Islet precursor cell (in vitro differentiated cells): ENCODE measurements at regions not wholly inside any gene's neighbourhood (a gene's known extent, or its start where the extent isn't known, plus 50 kb on each side); places are given as distances from the start of the nearest gene placed in this dataset.
"Not testable (repeated sequence)": the region's sequence is repeated elsewhere in the genome, so short reads cannot be mapped to it uniquely, and the experiment has no call there.

Source experiments
- DNase-seq: peaks from one replicate; pipeline ENCODE4 v3.0.0-alpha.2; 2018

GRCh38 chr5:35561396-35561795 lies 56.3 kb upstream of the SPEF2 start:
- no peak for DNase-seq

GRCh38 chr5:35557748-35558147 lies 59.9 kb upstream of the SPEF2 start:
- no peak for DNase-seq

- no peak for DNase-seq
Measured at GRCh38 chr5:35557199-35557598, 60.5 kb upstream of the SPEF2 start.

- DNase-seq: no peak
Measured at GRCh38 chr5:35554016-35554415, 63.6 kb upstream of the SPEF2 start.

GRCh38 chr5:35545190-35545589 lies 72.5 kb upstream of the SPEF2 start:
- DNase-seq: no peak

- no peak for DNase-seq
Measured at GRCh38 chr5:35543408-35543807, 74.3 kb upstream of the SPEF2 start.

- DNase-seq: no peak
Measured at GRCh38 chr5:35540002-35540401, 77.7 kb upstream of the SPEF2 start.

GRCh38 chr5:35538198-35538931 lies 79.3 kb upstream of the SPEF2 start:
- no peak for DNase-seq

- DNase-seq: no peak
Measured at GRCh38 chr5:35533156-35533555, 84.5 kb upstream of the SPEF2 start.

- not testable (repeated sequence) for DNase-seq
Measured at GRCh38 chr5:35531553-35531952, 86.1 kb upstream of the SPEF2 start.

- DNase-seq: no peak
Measured at GRCh38 chr5:35518104-35518503, 99.6 kb upstream of the SPEF2 start.

- no peak for DNase-seq
Measured at GRCh38 chr5:35516271-35516670, 101.4 kb upstream of the SPEF2 start.

- no peak for DNase-seq
Measured at GRCh38 chr5:35513612-35514011, 104.1 kb upstream of the SPEF2 start.

- no peak for DNase-seq
Measured at GRCh38 chr5:35502206-35502605, 115.5 kb upstream of the SPEF2 start.

GRCh38 chr5:35488791-35489190 lies 128.9 kb upstream of the SPEF2 start:
- no peak for DNase-seq

GRCh38 chr5:35488055-35488454 lies 129.6 kb upstream of the SPEF2 start:
- DNase-seq: no peak

- no peak for DNase-seq
Measured at GRCh38 chr5:35487233-35488025, 130.2 kb upstream of the SPEF2 start.

GRCh38 chr5:35485487-35485886 lies 132.2 kb upstream of the SPEF2 start:
- DNase-seq: no peak

- DNase-seq: no peak
Measured at GRCh38 chr5:35484241-35484640, 133.4 kb upstream of the SPEF2 start.

- no peak for DNase-seq
Measured at GRCh38 chr5:35483780-35484179, 133.9 kb upstream of the SPEF2 start.

- DNase-seq: no peak
Measured at GRCh38 chr5:35483191-35483590, 134.5 kb upstream of the SPEF2 start.

GRCh38 chr5:35482167-35482755 lies 135.4 kb upstream of the SPEF2 start:
- DNase-seq: no peak

GRCh38 chr5:35478856-35479682 lies 138.6 kb upstream of the SPEF2 start:
- DNase-seq: no peak
